SHP77 (cell line): ENCODE measurements at regions not wholly inside any gene's neighbourhood (a gene's known extent, or its start where the extent isn't known, plus 50 kb on each side); places are given as distances from the start of the nearest gene placed in this dataset.
"Not testable (repeated sequence)": the region's sequence is repeated elsewhere in the genome, so short reads cannot be mapped to it uniquely, and the experiment has no call there.

Experiments
- DNase-seq, 2 experiments: peaks; one replicate each; lab custom pipeline; 2025; lab: John Stamatoyannopoulos, UW

DNA sequence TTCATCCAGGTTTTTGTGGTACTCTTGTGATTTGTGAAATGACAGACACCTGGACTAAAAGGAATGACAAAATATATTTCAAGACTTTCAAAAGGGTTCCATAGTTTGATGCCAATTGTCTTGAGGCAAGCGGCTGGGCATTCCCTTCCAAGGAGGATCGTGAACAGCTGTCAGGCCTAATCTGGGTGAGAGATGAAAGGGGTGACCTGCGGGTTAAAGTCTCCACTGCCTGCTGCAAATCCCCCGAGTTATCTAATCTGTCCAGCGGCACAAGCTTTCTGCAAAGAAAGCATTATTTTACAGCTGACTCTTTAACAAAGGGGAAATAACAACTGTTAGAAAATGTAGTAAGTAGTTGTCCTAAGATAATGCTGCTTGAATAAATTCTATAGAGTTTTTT lies 128.7 kb upstream of the MB21D2 start:
- no peak for DNase-seq

DNA sequence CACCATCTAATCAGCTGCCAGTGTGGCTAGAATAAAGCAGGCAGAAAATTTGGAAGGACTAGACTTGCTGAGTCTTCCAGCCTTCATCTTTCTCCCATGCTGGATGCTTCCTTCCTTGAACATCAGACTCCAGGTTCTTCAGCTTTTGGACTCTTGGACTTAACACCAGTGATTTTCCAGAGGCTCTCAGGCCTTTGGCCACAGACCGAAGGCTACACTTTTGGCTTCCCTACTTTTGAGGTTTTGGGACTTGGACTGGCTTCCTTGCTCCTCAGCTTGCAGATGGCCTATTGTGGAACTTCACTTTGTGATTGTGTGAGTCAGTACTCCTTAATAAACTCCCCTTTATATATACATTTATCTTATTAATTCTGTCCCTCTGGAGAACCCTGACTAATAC lies 129.8 kb upstream of the MB21D2 start:
- DNase-seq, result not testable (repeated sequence)

- DNase-seq, result no peak
Measured at GRCh38 chr3:193048127-193048526, 130.5 kb upstream of the MB21D2 start.

GRCh38 chr3:193049935-193050334 lies 132.3 kb upstream of the MB21D2 start:
- DNase-seq, result no peak

GRCh38 chr3:193051314-193051713 lies 133.7 kb upstream of the MB21D2 start:
- DNase-seq, result no peak

DNA sequence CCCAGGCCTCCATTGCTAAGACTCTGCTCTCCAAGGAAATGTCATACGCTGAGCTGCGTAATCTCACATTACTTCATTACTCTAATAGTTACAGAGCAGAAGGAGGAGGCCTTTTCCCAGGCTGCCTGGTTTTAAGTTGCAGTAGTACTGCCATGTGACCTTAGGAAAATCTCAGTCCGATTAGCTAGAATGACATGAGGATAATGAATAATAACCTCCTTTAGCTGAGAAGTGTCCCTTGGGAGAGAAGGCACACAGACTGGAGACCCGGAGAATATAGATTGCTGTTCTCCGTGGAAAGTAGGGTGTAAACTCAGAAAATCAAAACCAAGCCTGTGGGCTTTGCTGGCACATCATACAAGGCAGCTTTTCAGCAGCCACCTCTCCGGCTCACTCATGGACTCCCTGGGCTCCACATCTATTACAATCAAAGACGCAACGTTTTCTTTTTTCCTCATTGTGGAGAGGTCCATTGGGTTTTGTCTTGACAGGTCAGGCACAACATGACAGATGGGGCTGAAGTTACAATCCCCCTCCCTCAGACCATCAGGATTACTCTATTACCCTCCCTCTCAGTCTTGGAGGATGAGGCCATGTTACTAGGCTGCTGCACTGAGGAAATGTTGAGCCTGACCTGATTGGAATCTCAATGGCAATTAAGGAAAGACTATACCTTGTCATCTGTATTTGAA lies 134.8 kb upstream of the MB21D2 start:
- no peak for DNase-seq

DNA sequence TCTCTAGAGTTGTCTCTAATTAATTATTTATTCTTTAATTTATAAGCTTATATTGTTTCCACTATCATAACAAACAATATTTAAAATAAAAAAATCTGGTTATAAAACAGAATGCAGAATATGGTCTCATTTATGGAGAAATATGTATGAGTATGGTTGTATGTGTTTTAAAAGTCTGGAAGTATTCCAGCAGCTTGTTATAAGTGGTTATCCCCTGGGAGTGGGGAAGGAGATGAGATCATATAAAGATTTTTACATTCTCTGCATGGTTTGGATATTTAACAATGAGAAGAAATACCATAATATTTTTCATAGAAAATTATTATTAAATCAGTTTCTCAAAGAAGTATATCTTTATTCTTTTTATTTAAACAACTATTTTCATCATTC lies 135.4 kb upstream of the MB21D2 start:
- DNase-seq, result no peak

DNA sequence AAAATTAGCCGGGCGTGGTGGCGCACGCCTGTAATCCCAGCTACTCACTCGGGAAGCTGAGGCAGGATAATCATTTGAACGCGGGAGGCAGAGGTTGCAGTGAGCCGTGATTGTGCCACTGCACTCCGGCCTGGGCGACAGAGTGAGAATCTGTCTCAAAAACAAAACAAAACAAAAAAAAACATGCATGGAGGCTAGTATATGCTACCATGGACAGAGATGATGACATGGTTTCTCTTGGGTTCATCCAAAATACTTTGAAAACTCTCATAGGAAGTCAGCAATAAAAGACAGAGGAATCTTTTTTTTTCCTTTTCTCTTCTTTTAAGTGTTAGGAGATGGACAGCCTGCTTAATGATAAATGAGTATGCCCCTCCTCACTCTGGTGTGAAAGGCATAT lies 137.7 kb upstream of the MB21D2 start:
- no peak for DNase-seq

- DNase-seq, result no peak
Measured at GRCh38 chr3:193057616-193058015, 140.0 kb upstream of the MB21D2 start.

DNA sequence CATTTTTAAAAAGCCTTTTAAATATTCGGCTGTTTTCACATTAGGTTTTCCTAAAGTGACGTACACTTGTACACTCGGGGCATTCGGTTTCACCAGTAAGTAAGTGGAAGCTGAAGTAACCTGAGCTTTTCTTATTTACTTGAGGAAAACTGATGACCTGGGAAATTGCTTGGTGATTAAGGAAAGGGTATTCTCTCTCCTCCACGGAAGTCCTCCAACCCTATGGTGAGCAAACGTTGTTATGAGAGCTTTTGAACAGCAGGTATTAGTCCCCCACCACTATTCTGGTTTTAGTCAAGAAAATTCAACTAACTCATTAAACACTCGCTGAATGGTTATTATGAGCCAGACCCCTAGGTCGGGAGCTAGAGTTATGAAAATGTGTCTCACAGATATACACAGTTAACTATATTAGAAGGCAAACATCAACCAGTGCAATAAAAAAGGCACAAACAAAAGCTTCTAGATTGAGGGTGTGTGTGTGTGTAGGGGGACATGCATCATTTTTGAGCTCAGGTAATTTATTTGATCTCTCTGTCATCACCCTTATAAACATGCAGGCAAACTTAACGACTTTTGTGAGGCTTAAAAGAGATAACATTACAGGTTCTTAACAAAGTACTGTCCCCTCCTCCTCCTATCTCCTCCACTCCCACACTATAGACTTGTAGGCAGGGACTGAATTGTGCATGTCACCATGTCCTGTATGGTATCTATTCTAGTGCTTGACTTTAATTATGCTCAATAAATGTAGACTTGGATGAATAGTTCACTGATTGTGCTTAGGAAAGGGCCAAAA lies 143.3 kb upstream of the MB21D2 start:
- no peak for DNase-seq

DNA sequence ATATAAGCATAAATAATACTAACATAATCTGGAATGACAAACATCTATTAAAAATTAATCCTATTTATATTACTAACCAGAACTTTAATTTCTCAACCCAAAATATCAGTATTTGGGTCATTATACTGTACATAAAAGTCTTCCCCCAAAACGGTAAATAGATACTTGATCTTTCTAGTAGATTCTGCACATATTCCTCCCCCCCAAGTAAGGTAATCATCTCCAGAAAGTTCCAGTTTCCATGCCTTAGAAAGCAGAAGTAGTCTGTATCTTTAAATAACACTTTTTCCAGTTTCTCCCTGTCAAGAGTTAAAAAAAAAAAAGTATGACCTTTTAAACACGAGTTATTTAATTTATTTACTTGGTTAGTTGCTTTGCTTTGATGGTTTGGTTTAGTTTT lies 150.7 kb upstream of the MB21D2 start:
- no peak for DNase-seq

GRCh38 chr3:193069732-193070131 lies 152.1 kb upstream of the MB21D2 start:
- DNase-seq, result not testable (repeated sequence)

- DNase-seq, result no peak
Measured at GRCh38 chr3:193078996-193079753, 161.5 kb upstream of the MB21D2 start.

- no peak for DNase-seq
Measured at GRCh38 chr3:193080821-193081365, 160.1 kb upstream of the PLAAT1 start.

- no peak for DNase-seq
Measured at GRCh38 chr3:193085655-193086054, 155.4 kb upstream of the PLAAT1 start.

- DNase-seq, result no peak
Measured at GRCh38 chr3:193086681-193087080, 154.3 kb upstream of the PLAAT1 start.

GRCh38 chr3:193087336-193087735 lies 153.7 kb upstream of the PLAAT1 start:
- DNase-seq, result no peak

DNA sequence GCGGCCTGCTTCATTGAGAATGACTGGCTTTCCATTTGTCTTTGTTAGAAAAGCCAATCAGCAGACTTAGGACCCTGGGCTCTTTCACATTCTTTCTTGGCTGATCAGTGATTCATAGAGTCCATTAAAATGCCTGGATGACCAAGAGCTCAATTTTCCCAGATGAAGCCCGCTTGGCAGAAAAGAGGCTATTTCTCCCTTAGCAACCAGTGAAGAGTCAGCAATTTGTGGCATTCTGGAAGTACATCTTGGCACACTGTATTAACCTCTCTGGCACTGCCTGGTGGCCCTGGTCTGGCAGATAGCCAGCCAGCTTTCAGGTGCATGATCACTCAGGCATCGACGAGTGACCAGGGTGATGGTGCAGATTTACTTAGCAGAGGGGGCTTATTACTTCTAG lies 145.7 kb upstream of the PLAAT1 start:
- no peak for DNase-seq

DNA sequence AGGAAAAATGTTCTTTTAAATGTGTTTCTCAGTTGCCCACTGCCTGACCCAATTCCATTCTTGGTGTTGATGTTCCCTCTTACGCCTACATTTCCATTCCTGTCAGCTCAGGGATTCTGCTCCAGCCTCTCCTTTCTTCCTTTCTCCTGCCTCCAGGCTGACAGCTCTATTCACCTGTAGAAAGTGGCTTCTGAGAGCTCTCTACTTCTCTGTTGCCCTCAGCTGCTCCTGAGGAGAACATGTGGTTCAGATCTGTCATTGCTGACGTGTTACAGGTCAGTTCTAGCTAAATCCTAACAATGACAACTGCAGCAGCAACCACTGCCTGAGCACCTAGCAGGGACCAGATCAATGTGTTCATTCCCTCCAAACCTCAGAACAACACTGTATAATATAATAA lies 144.9 kb upstream of the PLAAT1 start:
- DNase-seq, result no peak

DNA sequence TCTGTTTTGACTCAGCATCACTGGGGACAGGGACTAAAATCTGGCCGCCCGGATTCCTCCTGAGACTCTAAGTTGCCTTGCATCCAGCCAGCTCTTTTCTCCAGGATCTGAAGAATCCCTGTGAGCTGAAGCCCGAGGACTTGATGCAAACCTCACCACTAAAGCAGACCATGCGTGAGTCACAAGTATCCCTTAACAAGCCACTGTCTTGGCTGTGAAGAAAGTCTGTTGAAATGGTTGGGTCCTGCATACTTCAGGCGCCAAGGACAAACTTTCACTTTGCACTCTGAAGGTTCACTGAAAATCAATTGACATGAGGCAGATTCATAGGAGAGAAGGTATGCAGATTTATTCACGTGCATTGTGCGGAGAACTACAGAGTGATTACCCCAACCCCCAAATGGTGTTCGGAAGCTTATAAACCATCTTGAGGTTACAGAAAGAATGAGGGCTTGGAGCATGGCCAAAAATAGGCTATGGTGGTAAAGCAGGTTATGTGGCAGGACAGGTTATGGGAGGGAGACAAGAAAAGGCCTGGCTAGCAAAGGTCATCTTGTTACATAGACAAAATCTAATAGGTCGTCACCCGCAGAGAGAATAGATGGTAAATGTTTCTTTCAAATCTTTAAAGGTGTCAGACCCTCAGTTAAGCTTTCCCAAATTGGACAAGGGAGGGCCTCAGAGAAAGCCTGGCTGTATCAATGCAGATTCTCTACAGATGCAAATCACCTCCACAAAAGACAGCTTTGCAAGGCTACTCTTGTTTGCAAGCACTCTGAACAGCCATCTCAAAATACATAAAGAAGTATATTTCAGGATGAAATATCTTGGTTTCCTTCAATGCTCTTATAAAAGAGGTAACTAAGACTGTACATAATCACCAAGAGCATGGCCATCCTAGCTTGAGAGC lies 126.3 kb upstream of the PLAAT1 start:
- no peak for DNase-seq

- DNase-seq, result no peak
Measured at GRCh38 chr3:193116871-193117270, 124.2 kb upstream of the PLAAT1 start.

DNA sequence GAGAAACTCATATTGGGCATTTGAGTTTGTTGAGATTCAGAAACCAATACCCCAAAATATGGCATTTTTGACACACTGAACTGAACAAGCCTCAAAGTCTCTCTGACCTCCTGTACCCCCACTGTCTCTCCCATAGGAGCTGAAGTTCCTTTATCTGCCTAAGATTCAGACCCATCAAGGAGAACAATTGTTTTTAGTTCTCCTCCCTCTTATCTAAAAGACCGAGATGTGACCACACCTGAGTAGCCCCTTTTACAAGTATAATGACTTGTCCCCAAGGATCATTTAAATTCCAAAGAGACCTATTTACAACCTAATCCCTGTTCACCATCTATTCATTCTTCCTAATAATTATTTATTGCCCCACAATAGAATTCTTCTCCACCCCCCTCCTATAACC lies 122.1 kb upstream of the PLAAT1 start:
- no peak for DNase-seq
